HL-60 (cell line): ENCODE measurements at regions not wholly inside any gene's neighbourhood (a gene's known extent, or its start where the extent isn't known, plus 50 kb on each side); places are given as distances from the start of the nearest gene placed in this dataset.

Experiments used
- GABPA ChIP-seq: IDR thresholded peaks from 2 replicates; pipeline ENCODE4 v1.6.1; 2012; ENCODE audit warnings: low read depth
- TF ChIP-seq, protein P1 (sequence below): IDR thresholded peaks from one replicate; pipeline ENCODE4 v1.5.1; 2011; ENCODE audit warnings: low read length, control low read depth, inconsistent platforms; ENCODE audit not compliant: insufficient read depth
- TF ChIP-seq, protein P2 (sequence below): IDR thresholded peaks from 2 replicates; pipeline ENCODE4 v1.6.1; 2012; ENCODE audit warnings: low read depth; ENCODE audit not compliant: insufficient replicate concordance

DNA sequence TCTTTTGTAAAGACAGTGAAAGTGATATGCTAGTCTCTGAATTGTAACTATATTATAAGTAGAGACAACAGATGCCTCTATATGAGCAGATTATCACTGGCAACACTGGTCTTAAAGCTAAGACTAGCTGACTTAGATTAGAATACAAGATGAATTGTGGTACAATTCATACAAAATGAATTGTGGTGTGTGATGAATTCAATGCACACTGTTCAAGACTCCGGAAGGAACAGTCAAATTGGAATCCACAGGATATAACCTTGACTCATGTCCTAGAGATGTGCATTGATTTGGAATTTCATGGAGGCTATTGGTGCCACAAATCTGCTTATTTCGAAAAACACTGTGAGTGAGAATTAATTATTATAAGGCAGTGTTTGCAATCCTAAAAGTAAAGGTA is 701.8 kb downstream of the PCDH7 start:
- TF ChIP-seq, protein P1, sequence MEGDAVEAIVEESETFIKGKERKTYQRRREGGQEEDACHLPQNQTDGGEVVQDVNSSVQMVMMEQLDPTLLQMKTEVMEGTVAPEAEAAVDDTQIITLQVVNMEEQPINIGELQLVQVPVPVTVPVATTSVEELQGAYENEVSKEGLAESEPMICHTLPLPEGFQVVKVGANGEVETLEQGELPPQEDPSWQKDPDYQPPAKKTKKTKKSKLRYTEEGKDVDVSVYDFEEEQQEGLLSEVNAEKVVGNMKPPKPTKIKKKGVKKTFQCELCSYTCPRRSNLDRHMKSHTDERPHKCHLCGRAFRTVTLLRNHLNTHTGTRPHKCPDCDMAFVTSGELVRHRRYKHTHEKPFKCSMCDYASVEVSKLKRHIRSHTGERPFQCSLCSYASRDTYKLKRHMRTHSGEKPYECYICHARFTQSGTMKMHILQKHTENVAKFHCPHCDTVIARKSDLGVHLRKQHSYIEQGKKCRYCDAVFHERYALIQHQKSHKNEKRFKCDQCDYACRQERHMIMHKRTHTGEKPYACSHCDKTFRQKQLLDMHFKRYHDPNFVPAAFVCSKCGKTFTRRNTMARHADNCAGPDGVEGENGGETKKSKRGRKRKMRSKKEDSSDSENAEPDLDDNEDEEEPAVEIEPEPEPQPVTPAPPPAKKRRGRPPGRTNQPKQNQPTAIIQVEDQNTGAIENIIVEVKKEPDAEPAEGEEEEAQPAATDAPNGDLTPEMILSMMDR, result no peak
- TF ChIP-seq GABPA, result no peak
- TF ChIP-seq, protein P2, sequence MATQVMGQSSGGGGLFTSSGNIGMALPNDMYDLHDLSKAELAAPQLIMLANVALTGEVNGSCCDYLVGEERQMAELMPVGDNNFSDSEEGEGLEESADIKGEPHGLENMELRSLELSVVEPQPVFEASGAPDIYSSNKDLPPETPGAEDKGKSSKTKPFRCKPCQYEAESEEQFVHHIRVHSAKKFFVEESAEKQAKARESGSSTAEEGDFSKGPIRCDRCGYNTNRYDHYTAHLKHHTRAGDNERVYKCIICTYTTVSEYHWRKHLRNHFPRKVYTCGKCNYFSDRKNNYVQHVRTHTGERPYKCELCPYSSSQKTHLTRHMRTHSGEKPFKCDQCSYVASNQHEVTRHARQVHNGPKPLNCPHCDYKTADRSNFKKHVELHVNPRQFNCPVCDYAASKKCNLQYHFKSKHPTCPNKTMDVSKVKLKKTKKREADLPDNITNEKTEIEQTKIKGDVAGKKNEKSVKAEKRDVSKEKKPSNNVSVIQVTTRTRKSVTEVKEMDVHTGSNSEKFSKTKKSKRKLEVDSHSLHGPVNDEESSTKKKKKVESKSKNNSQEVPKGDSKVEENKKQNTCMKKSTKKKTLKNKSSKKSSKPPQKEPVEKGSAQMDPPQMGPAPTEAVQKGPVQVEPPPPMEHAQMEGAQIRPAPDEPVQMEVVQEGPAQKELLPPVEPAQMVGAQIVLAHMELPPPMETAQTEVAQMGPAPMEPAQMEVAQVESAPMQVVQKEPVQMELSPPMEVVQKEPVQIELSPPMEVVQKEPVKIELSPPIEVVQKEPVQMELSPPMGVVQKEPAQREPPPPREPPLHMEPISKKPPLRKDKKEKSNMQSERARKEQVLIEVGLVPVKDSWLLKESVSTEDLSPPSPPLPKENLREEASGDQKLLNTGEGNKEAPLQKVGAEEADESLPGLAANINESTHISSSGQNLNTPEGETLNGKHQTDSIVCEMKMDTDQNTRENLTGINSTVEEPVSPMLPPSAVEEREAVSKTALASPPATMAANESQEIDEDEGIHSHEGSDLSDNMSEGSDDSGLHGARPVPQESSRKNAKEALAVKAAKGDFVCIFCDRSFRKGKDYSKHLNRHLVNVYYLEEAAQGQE, result no peak
